GM12873 (cell line): ENCODE measurements at regions not wholly inside any gene's neighbourhood (a gene's known extent, or its start where the extent isn't known, plus 50 kb on each side); places are given as distances from the start of the nearest gene placed in this dataset.

Experiments used
- CTCF ChIP-seq: IDR thresholded peaks from 2 replicates; pipeline ENCODE4 v1.5.1; 2012; ENCODE audit warnings: low read depth, mild to moderate bottlenecking, moderate library complexity, low read length, control low read depth; ENCODE audit not compliant: insufficient read depth; ENCODE audit errors: missing control alignments

- no peak for TF ChIP-seq CTCF
These were observed 191.7 kb upstream of the LHX5 start for GRCh38 chr12:113663396-113663795.

- TF ChIP-seq CTCF: no peak
These were observed 189.3 kb upstream of the LHX5 start for GRCh38 chr12:113660936-113661335.

GRCh38 chr12:113659416-113659815 is 187.7 kb upstream of the LHX5 start:
- no peak for TF ChIP-seq CTCF

DNA sequence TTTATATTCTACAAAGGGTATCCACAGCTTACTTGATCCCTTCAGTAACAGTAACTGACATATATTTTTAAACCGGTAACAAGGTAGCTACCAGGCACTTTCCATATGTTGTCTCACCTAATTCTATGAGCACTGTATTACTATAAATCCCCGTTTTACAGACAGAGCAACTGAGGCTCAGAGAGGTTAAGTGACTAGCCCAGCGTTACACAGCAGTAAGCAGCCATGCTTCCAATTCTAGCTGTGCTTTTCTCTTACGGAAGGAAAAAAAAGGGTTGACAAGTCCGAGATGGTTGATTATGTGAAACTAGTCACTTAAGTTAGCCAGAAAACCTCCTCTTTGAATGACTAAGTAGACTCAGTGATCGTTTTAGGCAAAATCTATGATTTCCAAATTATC is 187.3 kb upstream of the LHX5 start:
- no peak for TF ChIP-seq CTCF

GRCh38 chr12:113658006-113658655 is 186.5 kb upstream of the LHX5 start:
- TF ChIP-seq CTCF: no peak

DNA sequence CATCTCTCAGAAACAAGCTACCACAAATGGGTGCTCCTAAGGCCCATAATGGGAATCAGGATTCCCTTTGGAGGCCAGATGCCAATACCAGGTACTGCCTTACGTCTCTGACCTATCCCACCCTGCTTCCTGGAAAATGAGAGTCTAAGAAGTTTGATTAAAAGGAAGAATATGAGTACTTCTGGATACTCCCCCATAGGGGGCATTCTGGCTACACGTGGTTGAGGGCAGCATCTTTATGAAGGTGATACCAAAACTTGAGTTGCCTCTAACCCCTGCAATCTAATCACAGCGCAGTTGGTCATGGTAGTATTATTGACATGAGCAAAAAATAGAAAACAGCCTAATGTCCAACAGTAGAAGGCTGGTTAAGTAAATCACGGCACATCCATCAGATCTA is 184.2 kb upstream of the LHX5 start:
- TF ChIP-seq CTCF: no peak

DNA sequence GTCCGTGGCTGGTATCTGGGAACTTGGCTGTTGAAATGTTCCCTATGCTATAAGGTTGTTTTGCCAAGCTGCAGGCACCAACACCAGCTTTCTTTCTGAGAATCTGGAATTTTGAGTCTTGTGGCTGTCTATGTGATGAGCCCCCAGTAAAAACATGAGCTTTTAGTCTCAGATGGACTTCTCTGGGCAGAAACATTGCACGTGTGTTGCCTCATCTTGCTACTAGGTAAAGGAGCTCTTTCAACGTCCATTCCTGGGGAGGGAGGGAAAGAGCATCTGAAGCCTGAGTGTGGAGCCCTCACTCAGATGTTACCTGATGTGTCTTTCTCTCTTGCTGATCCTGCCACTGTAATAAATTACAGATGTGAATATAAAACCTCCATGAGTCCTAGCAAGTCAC is 183.8 kb upstream of the LHX5 start:
- no peak for TF ChIP-seq CTCF
